Inflammatory macrophage treated with lipopolysaccharide for 1 hour (primary cell): ENCODE measurements at regions not wholly inside any gene's neighbourhood (a gene's known extent, or its start where the extent isn't known, plus 50 kb on each side); places are given as distances from the start of the nearest gene placed in this dataset.
"Not testable (repeated sequence)": the region's sequence is repeated elsewhere in the genome, so short reads cannot be mapped to it uniquely, and the experiment has no call there.

Source experiments
- DNase-seq, 2 donors: peaks; one replicate each; pipeline ENCODE4 v3.0.0-alpha.2; 2020 to 2022

DNA sequence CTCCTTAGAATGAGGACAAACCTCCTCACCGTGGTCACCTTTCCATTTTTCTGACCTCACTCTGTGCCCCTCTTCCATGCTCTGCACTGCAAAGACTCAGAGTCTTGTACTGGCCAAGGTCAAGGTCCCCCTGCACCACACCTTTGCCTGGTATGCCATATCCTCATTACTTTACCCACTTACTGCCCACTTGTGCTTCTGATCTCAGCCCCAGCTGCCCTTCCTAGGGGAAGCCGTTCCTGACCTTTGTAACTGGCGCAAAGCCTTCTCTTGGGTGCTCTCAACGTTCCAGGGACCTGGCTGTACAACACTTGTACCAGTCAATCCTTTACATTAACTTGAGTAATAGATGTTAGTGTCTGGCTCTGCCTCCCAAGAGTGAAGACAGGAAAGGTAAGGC is 256.0 kb downstream of the SV2B start:
- no peak for DNase-seq

DNA sequence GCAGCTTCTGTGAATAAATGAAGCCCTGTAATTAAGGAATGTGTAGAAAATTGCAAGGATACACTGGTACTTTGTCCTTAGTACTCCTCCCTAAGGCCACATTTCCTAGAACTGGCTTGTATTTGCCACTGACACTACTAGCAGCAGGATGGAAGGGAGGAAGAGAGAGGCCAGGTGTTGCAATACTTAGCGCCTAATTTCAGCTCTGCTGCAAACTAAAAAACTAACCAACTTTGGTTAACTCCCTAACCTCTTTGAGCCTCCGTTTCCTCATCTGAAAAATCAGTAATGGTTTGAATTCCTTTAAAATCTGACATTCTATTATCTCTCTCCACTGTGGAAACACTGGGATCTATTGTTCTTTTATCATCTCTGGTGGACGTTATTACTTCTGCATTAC is 257.0 kb downstream of the SV2B start:
- no peak for DNase-seq

DNA sequence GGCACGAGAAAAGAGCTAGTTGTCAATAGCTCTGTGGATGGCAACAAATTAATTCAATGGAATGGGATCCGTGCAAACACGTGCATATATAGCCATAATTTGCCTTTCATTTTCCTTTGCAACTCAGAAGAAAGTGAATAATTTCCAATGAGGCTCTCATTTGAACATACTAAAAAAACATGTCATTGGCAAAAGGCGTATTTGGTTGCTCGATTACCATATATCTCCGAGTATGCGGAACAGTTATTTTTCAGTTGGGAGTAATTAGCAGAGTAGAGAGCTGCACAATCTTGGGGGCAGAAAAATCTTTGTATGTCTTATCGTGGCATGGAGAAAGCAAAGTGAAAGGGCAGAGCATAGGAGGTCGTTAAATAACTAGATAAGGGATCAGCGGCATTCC is 257.4 kb downstream of the SV2B start:
- DNase-seq, result no peak

DNA sequence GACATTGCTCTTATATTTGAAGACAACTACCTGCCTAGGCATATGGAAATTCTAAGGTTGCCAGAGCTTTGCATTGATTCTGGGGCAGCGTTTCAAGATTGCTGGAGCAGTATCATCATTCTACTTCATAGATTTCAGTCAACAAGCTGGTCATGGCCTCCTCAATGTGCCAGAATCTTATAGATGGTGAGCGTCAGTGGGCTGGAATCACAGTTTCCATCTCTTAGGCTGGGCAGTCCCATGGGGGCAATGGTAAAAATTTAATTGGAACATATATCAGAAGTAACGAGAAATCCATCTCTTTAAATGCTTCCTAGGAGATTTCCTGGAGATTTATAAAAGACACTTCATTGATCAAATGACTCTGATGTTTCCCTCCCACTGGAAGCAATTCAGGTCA is 258.3 kb downstream of the SV2B start:
- DNase-seq, result no peak

DNA sequence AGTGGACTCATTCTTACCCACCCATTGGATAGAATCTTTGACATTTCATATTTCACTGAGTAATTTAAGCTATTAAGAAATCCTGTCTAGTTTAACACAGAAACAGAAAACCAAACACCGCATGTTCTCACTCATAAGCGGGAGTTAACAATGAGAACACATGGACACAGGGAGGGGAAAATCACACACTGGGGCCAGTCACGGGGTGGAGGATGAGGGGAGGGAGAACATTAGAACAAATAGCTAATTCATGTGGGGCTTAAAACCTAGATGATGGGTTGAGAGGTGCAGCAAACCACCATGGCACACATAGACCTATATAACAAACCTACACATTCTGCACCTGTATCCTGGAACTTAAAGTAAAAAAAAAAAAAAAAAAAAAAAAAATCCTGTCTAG is 261.6 kb downstream of the SV2B start:
- not testable (repeated sequence) for DNase-seq

DNA sequence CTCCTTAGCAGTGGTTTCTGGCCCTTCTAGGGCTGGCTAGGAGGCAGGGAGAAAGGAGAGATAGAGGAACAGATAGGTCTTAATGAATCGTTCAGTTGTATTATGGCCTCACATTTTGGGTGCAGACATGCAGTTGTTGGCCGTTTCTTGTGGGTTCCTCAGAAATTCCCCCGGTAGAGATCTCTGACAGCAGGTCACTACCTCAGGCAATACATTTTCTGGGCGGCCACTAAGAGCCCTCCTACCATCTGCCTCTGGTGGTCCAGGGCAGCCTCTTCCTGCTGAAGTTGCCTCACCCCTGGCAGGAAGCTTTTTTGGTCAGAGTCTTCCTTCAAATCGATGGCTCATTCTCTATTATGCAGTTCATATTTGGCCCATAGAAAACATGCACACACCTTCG is 266.1 kb downstream of the SV2B start:
- no peak for DNase-seq

DNA sequence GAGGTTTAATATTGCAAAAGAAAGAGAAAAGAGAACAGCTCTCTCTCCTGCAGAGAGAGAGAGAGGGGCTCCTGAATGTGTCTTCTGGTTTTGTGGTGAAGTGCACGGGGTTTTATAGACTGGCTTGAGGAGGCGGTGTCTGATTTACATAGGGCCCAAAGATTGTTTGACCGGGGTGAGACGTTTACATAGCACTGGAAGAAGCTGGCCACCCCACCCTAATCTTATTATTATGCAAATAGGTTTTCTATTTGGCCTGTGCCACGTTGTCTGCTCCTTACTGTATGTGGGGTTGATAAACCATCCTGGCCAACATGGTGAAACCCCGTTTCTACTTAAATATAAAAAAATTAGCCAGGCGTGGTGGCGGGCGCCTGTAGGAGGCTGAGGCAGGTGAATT is 268.6 kb downstream of the SV2B start:
- DNase-seq, result no peak

DNA sequence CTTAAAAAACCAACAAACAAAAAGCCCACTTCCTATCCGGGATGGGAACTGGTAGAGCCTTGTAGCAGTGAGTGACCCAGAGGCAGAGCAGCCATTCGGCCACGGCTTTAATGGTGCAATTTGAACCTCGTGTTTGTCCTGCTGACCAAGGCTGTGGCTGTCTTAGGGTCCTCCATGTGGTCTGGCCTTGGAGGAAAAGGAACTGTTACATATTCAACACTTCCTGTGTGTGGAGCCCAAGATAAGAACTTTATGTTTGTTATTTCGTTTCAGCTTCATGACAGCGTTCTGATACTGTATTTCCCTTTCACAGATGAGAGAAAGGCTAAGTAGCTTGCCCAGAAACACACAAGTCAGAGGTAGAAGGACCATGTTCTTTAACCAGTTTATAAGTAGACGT is 269.8 kb downstream of the SV2B start:
- no peak for DNase-seq

DNA sequence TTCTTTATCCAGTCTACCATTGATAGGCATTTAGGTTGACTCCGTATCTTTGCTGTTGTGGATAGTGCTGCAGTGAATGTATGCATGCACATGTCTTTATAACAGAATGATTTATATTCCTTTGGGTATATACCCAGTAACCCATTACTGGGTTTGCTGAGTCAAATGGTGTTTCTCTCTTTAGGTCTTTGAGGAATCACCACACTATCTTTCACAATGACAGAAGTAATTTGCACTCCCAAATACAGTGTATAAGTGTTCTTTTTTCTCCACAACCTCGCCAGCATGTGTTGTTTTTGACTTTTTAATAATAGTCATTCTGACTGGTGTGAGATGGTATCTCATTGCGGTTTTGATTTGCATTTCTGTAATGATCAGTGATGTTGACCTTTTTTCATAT is 271.3 kb downstream of the SV2B start:
- DNase-seq, result not testable (repeated sequence)

DNA sequence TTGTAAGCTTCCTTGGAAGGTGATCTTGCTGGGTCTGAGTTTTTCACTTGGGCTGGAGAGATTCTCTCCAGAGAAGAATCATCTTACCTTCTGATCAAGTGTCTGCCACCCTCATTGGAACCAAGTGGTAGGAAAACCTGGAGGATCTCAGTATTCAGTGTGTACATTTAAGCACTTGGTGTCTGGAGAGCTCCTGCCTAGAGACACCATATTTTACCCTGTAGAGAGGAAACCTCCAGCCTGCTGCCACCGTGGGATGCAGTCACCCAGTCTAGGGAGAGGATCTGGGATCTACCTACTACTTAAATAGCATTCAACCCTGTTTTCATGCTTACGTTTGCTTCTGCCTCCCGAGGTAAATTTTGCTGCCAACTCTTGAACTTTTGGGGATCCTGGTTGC is 274.3 kb downstream of the SV2B start:
- DNase-seq, result no peak

DNA sequence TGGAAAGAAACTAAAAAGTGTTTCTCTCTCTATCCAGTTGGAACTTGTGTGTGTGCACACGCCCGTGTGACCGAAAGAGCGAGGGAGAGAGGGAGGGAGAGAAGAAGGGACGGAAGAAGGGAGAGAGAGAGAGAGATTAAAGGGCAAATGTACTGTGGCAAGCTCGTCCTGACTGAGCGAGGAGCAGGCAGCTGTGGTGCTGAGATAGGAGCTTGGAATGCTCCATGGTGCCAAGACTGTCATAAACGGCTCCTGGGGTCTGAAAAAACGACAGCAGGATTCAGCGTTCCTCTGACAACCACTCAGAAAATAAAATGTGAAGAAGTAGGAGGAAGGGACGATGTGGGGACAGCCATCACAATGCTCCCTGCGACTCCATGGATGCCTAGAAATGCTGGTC is 276.0 kb downstream of the SV2B start:
- DNase-seq, result no peak

DNA sequence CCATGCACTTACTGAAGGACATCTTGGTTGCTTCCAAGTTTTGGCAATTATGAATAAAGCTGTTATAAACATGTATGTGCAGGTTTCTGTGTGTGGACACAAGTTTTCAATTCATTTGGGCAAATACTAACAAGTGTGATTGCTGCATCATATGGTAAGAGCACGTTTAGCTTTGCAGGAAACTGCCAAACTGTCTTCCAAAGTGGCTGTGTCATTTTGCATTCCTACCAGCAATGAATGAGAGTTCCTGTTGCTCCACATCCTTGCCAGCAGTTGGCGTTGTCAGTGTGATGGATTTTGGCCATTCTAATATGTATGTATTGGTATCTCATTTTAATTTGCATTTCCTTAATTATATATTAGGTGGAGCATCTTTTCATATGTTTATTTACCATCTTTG is 280.1 kb downstream of the SV2B start:
- DNase-seq, result no peak

DNA sequence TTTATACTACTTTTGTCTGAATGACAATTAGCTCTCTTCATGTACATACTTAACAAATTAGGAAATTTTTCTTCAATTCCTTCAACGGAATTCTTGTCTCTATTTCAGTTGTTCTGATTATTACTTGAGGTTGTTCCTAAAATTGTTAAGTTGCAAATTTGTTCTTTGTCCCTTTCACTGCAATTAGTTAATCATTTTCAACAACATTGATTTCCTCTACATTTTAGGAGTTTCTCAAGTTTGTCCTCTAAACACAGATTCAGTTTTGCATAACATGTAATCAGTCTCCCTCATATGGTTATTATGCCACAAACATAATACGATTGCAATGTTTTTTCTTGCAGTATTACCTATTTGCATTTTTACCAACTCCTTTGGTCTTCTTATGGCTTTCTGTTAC is 283.5 kb downstream of the SV2B start:
- DNase-seq, result no peak

DNA sequence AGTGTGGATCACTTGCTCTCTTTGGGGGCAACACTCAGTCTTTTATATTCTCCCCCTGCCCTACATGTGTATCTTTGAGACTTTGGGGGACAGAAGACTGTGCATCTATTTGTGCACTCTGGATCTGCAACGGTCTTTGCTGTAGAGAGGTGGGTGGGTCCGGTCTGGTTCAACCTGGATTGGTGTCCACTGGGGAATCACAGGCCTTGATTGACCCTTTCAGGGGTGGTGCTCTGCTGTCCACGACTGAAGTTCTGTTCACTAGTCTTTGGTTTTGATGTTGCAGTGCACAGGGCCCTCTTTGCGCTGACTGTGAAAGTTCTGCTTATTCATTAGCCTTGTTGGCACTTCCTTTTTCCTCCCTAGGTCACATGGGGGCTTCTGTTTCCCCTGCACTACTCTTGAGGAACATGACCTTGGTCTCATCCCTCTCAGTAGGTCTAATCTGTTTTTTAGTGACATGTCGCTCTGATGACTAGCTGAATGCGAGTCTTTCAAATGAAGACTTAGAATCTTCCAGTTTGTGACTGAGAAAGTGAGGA is 284.2 kb downstream of the SV2B start:
- DNase-seq, result peak; percentile 25 to 35

DNA sequence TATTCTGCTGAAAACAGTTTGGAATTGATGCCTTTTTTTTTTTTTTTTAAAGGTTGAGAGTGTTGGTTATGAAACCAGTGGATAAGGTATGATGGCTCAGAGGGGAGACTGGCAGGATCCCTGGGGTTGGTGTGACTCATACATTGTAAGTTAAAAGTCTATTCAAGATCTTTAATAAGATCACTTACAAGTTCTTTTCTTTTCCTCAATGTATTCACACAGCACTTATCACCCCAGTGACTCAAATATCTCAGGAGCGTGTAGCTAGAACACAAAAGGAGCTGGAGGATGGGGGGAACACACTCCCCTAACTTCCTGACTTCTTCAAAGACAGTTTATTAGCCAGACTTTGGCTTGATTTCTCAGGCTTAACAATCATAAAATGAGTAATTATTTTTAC is 285.3 kb downstream of the SV2B start:
- DNase-seq, result no peak

DNA sequence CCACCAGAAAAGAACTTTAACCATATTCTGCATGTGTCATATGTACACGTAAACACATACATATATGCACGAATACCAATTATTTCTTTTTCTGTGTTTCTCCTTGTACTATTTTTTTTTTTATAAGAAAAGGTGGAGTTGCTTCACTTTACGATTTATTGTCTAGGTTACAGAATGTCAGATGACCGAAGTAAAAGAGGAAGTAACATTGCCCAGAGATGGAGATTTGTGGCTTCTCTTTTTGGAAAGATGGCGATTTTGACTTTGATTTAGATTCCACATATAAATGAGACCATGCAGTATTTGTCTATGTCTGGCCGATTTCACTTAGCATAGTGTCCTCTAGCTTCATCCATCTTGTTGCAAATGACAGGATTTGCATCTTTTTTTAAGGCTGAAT is 293.1 kb downstream of the SV2B start:
- DNase-seq, result peak in 1 of 2 donors; percentile 9

DNA sequence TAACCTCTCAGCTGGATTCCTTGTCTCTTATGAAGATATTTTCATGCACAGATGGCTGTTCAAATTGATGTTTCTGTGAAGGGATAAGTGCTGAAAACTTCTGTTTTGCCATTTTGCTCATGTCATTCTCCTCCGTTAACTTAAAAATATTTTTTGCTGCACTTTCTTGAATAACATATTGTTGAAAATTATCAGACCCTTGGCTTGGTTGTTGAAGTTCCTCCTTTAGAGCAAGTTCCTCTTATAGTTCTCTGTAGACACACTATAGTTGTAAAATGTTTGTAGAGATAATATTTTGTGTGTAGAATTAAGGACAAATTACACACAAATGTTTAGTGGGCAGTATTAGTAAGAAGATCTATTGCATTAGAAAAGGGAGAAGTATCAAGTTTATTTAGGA is 300.4 kb downstream of the SV2B start:
- no peak for DNase-seq

DNA sequence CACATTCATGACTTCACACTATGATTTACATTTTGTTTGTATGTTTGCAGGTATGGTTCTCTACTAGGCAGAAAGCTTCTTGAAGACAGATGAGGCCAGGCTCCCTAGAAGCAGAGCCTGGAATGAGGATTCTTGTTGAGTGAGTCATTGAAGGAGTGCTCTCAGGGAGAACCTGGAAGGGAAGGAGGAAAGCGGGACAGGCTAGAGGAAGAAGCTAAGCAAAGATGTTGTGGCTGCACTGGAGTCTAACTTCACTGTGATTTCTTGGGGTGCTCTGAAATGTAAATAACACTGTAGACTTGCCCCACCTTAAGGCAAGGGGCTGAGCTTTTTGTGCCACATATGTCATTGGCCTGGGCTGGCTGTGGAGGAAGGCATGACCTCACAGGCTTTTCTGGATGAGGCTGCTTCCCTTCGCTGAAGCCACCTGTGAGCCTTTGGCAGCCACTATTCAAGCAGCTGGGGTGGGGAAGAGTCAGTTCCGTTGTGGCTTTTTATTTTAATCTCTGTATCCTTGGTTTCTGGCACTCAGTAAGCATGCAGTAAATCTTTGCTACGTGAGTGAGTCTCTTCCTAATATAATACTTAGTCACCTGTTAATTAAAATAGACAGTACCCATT is 307.3 kb downstream of the SV2B start:
- DNase-seq, result no peak

DNA sequence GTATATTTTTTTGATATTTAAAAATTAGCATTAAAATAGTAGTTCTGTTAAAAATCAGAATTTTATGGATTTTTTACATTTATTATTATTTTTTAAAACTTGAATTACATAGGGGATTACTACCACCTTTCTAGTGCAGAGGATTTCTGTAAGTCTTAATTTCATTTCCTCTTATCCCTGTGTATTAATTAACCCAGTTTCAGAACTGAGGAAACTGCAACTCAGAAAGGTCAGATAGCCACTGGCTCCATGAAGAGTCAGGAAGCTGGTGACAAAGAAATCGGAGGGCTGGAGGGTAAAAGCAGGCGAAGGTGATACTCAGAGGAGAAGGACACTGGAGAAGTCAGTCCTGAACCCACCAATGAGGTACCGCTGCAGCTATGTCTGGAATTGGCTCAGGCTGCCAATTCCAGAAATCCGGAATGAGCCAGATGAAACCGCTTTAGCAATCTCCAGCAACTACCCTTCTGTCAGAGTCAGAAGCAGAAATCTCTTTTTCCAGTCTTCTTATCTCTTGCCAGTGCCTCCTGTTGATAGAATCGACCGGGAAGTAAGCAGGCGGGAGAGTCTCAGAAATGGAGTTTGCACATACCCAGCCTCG is 308.5 kb downstream of the SV2B start:
- no peak for DNase-seq

DNA sequence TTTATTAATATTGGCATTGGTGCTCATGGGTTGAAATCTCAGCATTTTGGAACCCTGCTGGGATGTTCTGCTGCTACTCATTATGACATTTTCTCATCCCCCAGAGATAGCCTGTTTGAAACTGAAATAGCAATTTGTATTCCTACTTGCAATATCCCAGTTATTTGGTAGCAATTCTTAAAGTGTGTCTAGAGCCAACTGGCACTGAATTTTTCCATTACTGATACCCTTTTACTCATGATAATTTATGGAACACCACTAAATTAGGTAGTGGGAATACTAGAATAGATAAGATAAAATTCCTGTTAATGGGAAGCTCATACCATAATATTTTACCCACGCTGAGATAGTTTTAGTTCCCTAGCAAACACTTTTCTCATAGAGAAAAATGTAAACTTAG is 309.3 kb downstream of the SV2B start:
- no peak for DNase-seq

DNA sequence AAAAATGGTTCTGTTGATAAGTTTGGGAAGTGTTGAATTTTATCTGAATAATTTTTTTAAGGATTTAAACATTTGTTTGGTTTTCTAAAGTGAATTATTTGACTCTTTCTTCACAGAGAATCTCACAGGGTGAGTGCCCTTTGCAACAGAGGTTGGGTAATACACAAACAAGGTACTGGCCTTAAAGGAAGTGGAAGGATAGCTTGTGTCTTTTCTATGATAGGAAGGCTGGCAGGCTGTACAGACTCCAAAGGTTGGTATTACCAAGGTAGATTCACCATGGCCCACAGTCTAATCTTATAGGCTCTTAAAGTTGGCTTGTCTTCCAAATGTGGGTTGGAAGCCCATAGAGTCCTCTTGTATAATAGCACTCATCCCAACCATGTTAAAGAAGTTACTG is 311.5 kb downstream of the SV2B start:
- no peak for DNase-seq

DNA sequence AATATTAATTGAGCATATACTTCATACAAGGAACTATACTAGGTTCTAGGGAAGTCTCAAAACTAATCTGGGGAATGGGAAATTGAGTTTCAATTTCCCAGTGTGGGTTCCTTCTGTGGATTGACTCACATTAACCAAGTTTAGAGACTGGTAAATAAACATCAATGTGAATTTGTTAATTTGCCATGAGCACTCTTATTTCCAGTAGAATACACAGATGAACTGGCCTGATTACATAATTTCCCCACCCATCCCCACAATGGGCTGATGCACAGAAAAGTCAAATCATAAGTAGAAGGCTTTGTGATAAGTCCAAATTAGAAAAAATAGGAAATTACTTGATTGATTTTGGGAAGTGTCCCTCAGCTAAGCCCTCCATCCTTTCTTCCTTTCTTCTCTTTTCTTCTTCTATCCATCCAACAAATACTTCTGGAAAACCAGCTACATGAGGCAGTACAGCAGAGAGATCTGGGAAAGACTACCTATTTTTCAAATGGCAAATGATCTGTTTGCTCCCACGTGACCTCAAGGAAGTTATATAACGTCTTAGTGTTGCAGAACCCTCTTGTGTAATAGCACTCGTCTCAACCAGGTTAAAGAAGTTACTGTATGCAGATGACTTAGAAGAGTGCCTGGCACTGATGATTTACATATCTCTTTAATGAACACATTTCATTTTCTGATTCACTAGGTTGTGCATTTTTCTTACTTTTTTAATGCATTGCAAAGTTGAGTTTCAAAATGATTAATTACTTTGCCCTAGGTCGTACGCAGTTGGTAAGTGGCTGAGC is 312.3 kb downstream of the SV2B start:
- no peak for DNase-seq

DNA sequence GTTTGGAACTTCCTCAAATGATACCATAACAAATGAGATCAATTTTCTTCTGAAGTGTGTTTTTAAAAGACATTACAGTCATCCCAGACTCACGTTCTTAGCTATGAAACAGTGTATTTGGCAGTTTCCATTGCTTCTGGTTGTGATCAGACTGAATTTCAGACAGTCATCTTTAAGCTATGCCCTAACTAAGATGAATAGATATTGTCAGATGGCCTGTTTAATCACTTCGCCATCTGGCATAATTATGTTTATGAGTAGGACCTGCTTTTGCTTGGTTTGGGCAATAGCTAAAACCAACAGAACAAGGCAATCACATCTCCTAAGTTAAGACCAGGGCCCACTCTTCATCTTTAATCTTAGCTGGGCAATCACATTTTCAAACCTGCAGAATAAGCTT is 313.1 kb downstream of the SV2B start:
- DNase-seq, result no peak

DNA sequence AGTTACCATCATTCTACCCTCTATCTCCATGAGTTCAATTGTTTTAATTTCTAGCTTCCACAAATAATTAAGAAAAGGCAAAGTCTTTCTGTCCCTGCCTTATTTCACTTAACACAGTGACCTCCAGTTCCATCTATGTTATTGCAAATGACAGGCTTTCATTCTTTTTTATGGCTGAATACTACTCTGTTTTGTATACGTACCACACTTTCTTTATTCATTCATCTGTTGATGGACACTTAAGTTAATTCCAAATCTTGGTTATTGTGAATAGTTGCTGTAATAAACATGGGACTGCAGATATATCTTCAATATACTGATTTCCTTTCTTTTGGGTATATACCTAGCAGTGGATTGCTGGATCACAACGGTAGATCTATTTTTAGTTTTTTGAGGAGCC is 314.1 kb downstream of the SV2B start:
- no peak for DNase-seq
